GM19468 (cell line): ENCODE measurements at regions not wholly inside any gene's neighbourhood (a gene's known extent, or its start where the extent isn't known, plus 50 kb on each side); places are given as distances from the start of the nearest gene placed in this dataset.
"Not testable (repeated sequence)": the region's sequence is repeated elsewhere in the genome, so short reads cannot be mapped to it uniquely, and the experiment has no call there.

Source experiments
- ATAC-seq: cut with Tn5 transposase; IDR thresholded peaks from one replicate; pipeline ENCODE4 v1.9.1; 2021; ENCODE audit warnings: mild to moderate bottlenecking, moderate library complexity, moderate number of reproducible peaks; ENCODE audit not compliant: unreplicated experiment; ENCODE audit errors: extremely low read depth

GRCh38 chr5:53262348-53262970 lies 152.9 kb upstream of the MOCS2 start:
- no peak for ATAC-seq

GRCh38 chr5:53263151-53263550 lies 153.6 kb upstream of the MOCS2 start:
- no peak for ATAC-seq

GRCh38 chr5:53265043-53265442 lies 155.5 kb upstream of the MOCS2 start:
- ATAC-seq: no peak

- ATAC-seq: not testable (repeated sequence)
These were observed 158.7 kb upstream of the MOCS2 start for GRCh38 chr5:53268241-53268640.

- ATAC-seq: no peak
These were observed 166.1 kb upstream of the MOCS2 start for GRCh38 chr5:53275666-53276065.

GRCh38 chr5:53276825-53277224 lies 167.3 kb upstream of the MOCS2 start:
- no peak for ATAC-seq

GRCh38 chr5:53277491-53277890 lies 167.9 kb upstream of the MOCS2 start:
- no peak for ATAC-seq

- ATAC-seq: no peak
These were observed 178.0 kb upstream of the MOCS2 start for GRCh38 chr5:53287573-53287972.

- ATAC-seq: no peak
These were observed 179.0 kb upstream of the MOCS2 start for GRCh38 chr5:53288511-53288910.

- no peak for ATAC-seq
These were observed 181.5 kb upstream of the MOCS2 start for GRCh38 chr5:53291047-53291446.

GRCh38 chr5:53291528-53291927 lies 182.0 kb upstream of the MOCS2 start:
- ATAC-seq: no peak

- ATAC-seq: no peak
These were observed 181.6 kb upstream of the FST start for GRCh38 chr5:53298841-53299240.

GRCh38 chr5:53302529-53302928 lies 177.9 kb upstream of the FST start:
- ATAC-seq: no peak

GRCh38 chr5:53303105-53303504 lies 177.3 kb upstream of the FST start:
- no peak for ATAC-seq

GRCh38 chr5:53305316-53305715 lies 175.1 kb upstream of the FST start:
- not testable (repeated sequence) for ATAC-seq

- ATAC-seq: no peak
These were observed 170.8 kb upstream of the FST start for GRCh38 chr5:53309653-53310052.

GRCh38 chr5:53311681-53312080 lies 168.7 kb upstream of the FST start:
- ATAC-seq: no peak

- no peak for ATAC-seq
These were observed 167.3 kb upstream of the FST start for GRCh38 chr5:53313145-53313544.

- ATAC-seq: no peak
These were observed 162.1 kb upstream of the FST start for GRCh38 chr5:53318303-53318702.

GRCh38 chr5:53319315-53319714 lies 161.1 kb upstream of the FST start:
- no peak for ATAC-seq

GRCh38 chr5:53321073-53321472 lies 159.4 kb upstream of the FST start:
- ATAC-seq: no peak

- ATAC-seq: no peak
These were observed 158.7 kb upstream of the FST start for GRCh38 chr5:53321721-53322120.

GRCh38 chr5:53322257-53322656 lies 158.2 kb upstream of the FST start:
- ATAC-seq: no peak
